GM21717 (cell line): ENCODE measurements at regions not wholly inside any gene's neighbourhood (a gene's known extent, or its start where the extent isn't known, plus 50 kb on each side); places are given as distances from the start of the nearest gene placed in this dataset.

Source experiments
- ATAC-seq: cut with Tn5 transposase; IDR thresholded peaks from one replicate; pipeline ENCODE4 v1.9.1; 2021; ENCODE audit warnings: mild to moderate bottlenecking, moderate library complexity; ENCODE audit not compliant: unreplicated experiment

- no peak for ATAC-seq
These were observed 229.8 kb downstream of the PIK3C3 start for GRCh38 chr18:42184685-42185477.

DNA sequence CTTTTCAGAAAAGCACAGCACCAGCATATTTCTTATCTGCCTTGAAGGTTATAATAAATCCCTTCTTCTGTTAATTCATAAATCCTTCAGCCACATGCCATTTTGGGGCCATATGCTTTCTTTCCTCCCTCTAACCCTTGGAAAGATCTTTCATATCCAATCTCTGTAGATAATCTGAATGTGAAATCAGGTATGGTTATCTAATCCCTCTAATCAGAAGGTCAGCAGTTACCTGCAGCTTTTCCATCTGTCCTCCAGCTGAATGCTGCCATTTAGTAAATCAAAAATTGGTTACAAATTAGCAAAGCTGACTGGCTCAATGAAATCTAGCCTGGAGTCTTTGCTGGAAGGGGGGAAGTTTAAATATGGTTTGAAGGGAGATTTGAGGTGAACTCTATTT lies 230.5 kb downstream of the PIK3C3 start:
- no peak for ATAC-seq

DNA sequence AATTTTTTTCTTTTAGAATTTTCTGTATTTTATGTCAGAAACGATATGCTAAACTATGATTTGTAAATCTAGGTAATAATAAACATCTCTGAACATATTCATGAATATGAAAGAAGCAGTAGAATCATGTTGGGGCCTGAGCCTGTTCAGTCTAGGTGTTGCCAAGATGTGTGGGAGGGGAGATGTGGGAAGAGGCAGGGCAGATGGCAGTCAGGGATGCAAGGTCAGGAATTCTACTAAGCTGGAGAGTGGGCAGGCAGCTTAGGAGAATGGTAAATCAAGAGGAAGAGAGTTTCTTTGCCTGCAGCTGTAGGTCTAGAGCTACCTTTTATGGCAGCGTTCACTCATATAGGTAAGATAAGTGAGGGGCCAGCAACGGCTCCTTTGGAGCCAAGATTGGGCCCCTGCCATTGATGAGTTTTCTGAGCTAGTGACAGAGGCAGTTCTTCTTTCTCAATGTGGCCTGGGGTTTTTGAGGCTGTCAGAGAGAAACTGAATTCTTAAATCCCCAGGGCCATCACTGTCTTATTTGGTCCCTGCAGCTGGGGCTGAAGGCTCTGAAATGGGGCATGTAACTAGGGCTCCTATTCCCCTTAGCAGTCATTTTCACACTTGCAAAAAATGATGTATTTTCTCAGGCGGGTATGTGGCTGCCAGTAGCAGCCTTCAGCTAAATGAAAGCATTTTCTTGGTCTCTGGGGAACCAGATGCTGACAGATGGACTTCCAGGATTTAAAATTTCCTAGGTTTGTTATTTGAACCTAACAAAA lies 232.8 kb downstream of the PIK3C3 start:
- ATAC-seq: peak; percentile 53

- ATAC-seq: no peak
These were observed 235.6 kb downstream of the PIK3C3 start for GRCh38 chr18:42190643-42191042.

GRCh38 chr18:42192251-42193248 lies 237.5 kb downstream of the PIK3C3 start:
- ATAC-seq: no peak

DNA sequence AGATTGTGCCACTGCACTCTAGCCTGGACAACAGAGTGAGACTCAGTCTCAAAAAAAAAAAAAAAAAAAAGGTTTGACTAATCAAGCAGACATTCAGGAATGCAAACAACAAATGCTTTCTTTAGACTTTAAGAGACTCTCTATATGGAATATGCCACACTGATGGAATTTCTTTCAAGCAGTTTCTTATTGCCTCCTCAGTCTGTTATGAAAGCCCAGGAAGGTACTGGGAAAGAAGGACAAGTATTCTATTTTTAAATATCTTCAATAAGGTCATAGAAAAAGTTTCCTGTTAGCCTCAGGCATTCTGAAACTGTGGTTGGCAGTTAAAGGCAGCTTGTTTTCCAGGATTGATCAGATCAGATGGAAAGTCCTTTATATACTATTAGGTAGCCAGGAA lies 241.6 kb downstream of the PIK3C3 start:
- no peak for ATAC-seq

DNA sequence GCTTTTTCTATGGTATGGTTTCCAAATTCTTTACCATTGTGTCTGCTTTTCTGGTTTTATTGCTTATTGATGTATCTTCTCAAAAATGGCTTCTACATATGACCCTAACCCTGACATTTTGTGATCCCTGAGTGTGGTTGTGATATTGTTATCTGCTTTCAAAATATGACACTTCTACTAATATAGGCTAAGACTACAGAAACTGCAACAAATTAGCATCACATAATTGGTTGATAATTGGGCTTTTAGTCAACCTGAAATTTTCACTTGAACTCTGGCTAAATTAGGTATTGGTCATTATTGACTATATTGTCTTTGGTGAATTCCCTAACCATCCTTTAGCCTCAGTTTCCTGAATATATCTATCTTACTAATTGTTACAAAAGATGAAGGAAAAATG lies 246.1 kb downstream of the PIK3C3 start:
- no peak for ATAC-seq

DNA sequence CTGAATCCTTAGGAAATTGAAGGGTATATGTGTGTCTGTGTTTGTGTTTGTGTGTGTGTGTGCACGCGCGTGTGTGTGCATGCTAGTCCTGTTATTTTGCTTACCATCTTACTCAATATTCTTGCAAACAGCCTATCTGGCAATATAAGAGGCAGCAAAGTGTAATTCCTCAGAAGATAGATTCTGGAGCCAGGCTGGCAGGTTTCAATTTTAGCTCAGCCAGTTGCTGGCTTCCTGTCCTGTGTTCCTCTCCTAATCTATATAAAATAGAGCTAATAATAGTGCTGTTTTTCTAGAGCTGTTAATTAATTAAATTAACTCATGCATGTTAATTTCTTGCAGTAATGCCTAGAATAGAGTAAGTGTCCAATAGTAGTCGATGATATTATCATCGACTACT lies 256.2 kb downstream of the PIK3C3 start:
- ATAC-seq: no peak

DNA sequence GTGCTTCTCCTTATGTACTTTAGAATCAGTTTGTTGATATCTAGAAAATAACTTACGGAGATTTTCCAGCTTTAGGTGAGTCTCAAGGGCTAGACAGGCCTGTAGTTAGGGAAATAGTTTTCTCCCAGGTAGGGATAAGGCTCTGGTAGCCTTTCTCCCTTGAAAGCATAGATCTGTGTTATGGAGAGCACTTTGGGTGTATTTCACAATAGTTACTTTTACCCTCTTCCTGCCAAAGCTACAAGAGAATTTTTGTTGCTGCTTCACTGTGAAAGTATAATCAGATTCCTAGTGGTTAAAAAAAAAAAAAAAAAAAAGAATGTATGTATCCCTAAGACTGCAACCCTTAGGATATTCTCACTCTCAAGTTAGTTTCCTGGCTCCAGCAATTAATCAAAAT lies 267.5 kb downstream of the PIK3C3 start:
- no peak for ATAC-seq

DNA sequence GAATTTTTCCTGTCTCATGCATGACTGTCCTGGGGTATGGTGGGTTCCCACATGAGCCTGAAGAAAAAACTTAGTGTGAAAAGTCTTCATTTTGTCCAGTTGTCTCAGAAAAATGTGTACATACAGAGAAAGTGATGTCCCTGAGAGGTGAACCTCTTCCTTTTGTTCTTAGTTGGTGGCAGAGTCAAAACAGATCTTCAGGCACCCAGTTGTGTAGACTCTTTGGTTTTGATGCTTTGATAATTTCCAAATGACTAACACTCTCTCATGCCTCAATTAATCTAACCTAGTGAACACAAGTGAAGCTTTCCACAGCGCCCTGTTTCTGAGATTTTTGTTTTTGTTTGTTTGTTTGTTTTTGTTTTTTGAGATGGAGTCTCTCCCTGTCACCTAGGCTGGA lies 273.5 kb downstream of the PIK3C3 start:
- ATAC-seq: no peak

DNA sequence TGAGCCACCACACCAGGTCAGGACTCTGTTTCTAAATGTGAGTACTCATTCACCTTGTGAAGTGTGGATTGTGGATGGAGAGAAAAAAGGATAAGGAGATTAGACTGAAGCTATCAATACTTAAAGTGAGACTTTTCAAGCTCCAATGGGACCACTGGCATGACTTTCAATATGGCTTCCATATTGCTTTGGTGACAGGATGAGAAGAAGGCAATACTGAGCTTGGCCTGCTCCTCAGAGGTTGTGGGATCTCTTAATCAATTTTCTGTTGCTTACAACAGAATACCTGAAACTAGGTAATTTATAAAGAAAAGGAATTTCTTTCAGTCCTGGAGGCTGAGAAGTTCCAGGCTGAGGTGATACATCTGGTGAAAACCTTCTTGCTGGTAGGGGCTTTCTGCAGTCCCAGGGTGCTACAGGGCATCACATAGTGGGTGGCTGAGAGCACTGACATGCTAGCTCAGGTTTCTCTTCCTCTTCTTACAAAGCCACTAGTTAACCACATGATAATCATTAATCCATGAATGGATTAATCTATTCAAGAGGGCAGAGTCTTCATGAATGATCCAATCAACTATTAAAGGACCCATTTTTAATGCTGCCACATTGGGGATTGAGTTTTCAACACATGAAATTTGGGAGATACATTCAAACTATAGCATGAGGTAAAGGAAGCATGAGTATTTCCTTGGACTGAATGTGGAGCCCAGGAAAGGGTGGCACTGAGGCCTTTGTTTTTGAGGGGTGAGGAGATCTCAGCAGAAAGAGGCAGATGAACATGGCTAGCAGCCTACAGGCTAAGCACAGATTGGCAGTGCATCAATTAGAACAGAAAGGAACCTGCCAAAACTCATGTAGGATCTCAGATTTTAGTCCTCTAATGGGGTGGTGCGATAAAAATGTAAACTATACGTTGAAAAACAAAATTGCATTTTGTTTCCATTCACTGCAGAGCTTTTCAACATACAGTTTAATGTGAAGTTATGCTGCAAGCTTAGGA lies 274.5 kb downstream of the PIK3C3 start:
- ATAC-seq: peak; percentile 98

GRCh38 chr18:42230636-42231035 lies 275.6 kb downstream of the PIK3C3 start:
- ATAC-seq: no peak

GRCh38 chr18:42231284-42231683 lies 276.2 kb downstream of the PIK3C3 start:
- no peak for ATAC-seq

- no peak for ATAC-seq
These were observed 276.8 kb downstream of the PIK3C3 start for GRCh38 chr18:42231796-42232195.

DNA sequence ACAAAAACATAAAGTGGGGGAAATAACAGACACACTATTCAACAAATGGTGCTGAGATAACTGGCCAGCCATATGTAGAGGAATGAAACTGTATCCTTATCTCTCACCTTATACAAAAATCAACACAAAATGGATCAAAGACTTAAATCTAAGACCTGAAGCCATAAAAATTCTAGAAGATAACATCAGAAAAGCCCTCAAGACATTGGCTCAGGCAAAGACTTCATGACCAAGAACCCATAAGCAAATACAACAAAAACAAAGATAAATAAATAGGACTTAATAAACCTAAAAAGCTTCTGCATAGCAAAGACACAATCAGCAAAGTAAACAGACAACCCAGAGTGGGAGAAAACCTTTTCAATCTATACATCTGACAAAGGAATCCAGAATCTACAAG lies 278.9 kb downstream of the PIK3C3 start:
- no peak for ATAC-seq

- ATAC-seq: no peak
These were observed 287.7 kb downstream of the PIK3C3 start for GRCh38 chr18:42242758-42243157.

DNA sequence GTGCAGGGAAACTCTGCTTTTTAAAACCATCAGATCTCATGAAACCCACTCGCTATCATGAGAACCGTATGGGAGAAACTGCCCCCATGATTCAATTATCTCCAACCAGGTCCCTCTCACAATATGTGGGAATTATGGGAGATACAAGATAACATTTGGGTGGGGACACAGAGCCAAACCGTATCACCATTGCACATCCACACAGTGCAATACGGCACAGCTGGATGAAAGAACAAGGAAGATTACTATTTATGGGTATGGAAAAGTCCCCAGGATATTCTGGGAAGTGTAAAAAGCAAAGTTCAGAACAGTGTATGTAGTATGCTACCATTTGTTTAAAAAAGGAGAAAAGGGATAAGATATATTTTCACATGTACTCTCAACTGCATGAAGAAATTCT lies 290.1 kb downstream of the PIK3C3 start:
- ATAC-seq: no peak

GRCh38 chr18:42255908-42256765 lies 301.1 kb downstream of the PIK3C3 start:
- no peak for ATAC-seq
